Glomerular endothelial cell (primary cell): ENCODE measurements at regions not wholly inside any gene's neighbourhood (a gene's known extent, or its start where the extent isn't known, plus 50 kb on each side); places are given as distances from the start of the nearest gene placed in this dataset.

Experiments used
- DNase-seq: peaks from one replicate; pipeline ENCODE4 v3.0.0-alpha.2; 2011; ENCODE audit warnings: low read depth, low spot score; ENCODE audit errors: extremely low read depth

GRCh38 chr13:40132249-40132648 is 476.8 kb downstream of the COG6 start:
- DNase-seq, result no peak

GRCh38 chr13:40136896-40137295 is 481.4 kb downstream of the COG6 start:
- no peak for DNase-seq

GRCh38 chr13:40137400-40137799 is 481.9 kb downstream of the COG6 start:
- DNase-seq, result no peak

- DNase-seq, result no peak
These were observed 484.5 kb downstream of the COG6 start for GRCh38 chr13:40139896-40140520.

- DNase-seq, result no peak
These were observed 486.5 kb downstream of the COG6 start for GRCh38 chr13:40141859-40142555.

GRCh38 chr13:40143106-40143505 is 487.6 kb downstream of the COG6 start:
- no peak for DNase-seq

GRCh38 chr13:40143559-40143958 is 488.1 kb downstream of the COG6 start:
- no peak for DNase-seq

- no peak for DNase-seq
These were observed 489.7 kb downstream of the COG6 start for GRCh38 chr13:40145139-40145538.

GRCh38 chr13:40146063-40146462 is 490.6 kb downstream of the COG6 start:
- no peak for DNase-seq

GRCh38 chr13:40146611-40147117 is 491.2 kb downstream of the COG6 start:
- no peak for DNase-seq

- DNase-seq, result no peak
These were observed 492.6 kb downstream of the COG6 start for GRCh38 chr13:40148101-40148500.

- DNase-seq, result no peak
These were observed 493.3 kb downstream of the COG6 start for GRCh38 chr13:40148742-40149141.

GRCh38 chr13:40149611-40150274 is 494.3 kb downstream of the COG6 start:
- peak; percentile 87 for DNase-seq

- no peak for DNase-seq
These were observed 496.2 kb downstream of the COG6 start for GRCh38 chr13:40151673-40152072.

GRCh38 chr13:40152145-40152544 is 496.7 kb downstream of the COG6 start:
- peak; percentile 92 for DNase-seq

GRCh38 chr13:40152922-40153321 is 497.5 kb downstream of the COG6 start:
- DNase-seq, result no peak

- DNase-seq, result no peak
These were observed 498.1 kb downstream of the COG6 start for GRCh38 chr13:40153516-40153915.

- no peak for DNase-seq
These were observed 499.7 kb downstream of the COG6 start for GRCh38 chr13:40155201-40155600.

GRCh38 chr13:40158218-40158617 is 502.8 kb downstream of the COG6 start:
- DNase-seq, result no peak

- no peak for DNase-seq
These were observed 503.3 kb downstream of the COG6 start for GRCh38 chr13:40158757-40159156.

GRCh38 chr13:40159736-40160135 is 504.3 kb downstream of the COG6 start:
- DNase-seq, result no peak
